HG02981 (cell line): ENCODE measurements at regions not wholly inside any gene's neighbourhood (a gene's known extent, or its start where the extent isn't known, plus 50 kb on each side); places are given as distances from the start of the nearest gene placed in this dataset.
A peak's percentile ranks its signal among the peaks of the same experiment; 100 is the strongest.
"Not testable (repeated sequence)": the region's sequence is repeated elsewhere in the genome, so short reads cannot be mapped to it uniquely, and the experiment has no call there.

Experiments
- ATAC-seq: cut with Tn5 transposase; IDR thresholded peaks from one replicate; pipeline ENCODE4 v1.9.1; 2021; ENCODE audit warnings: mild to moderate bottlenecking, moderate library complexity; ENCODE audit not compliant: unreplicated experiment

DNA sequence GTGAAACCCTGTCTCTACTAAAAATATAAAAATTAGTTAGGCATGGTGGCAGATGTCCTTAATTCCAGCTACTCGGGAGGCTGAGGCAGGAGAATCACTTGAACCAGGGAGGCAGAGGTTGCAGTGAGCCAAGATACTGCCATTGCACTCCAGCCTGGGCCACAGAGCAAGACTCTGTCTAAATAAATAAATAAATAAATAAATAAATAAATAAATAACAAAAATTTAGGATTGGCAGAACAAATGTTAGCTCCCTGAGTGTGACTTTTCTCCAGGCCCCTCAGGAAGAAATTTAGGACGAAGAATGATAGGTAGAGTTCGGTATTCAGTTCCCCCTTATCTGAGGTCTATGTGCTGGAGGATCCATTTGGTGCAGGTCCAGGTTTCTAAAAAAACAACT is 181.2 kb downstream of the CD47 start:
- not testable (repeated sequence) for ATAC-seq

DNA sequence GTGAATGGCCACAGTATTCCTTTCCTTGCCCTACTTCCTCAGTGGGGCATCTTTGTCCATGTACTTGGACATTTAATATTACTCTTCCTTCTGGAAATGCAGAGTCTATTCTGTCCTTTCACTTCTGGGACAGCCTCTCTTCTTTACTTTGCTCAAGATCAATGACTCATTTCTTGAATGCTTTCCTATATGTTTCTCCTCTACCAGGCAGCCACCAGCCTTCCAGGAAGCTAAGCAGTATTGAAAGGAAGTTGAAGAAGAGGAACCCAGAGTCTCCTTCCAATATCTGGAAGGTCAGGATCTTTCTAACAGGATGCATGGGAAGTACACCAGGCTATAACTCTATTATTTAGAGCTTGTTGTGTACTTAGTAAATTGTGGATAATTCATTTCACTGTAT is 182.8 kb downstream of the CD47 start:
- ATAC-seq = no peak

DNA sequence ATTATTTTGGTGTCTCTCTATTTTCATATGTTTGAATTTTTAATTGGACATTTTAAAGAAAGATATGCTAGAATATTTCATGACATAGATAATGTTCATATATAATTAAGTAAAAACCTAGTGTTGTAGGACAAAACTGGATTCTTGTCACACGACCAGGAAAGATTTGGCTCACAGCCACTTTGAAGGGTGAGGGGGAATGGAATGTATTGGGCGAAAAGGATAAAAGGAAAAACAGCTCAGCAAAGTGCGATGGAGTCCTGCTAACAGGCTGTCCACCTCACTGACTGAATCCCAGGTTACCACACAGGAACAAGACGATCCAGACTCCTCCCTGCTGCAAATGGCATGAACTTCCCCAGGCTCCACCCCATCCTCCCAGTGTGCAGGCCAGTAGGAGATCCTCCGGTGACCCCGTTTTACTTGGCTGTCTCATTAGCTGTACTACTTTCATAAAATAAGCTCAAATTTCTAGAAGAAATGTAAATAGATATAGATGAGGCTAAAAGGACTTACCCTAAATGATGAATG is 186.2 kb downstream of the CD47 start:
- ATAC-seq = no peak

DNA sequence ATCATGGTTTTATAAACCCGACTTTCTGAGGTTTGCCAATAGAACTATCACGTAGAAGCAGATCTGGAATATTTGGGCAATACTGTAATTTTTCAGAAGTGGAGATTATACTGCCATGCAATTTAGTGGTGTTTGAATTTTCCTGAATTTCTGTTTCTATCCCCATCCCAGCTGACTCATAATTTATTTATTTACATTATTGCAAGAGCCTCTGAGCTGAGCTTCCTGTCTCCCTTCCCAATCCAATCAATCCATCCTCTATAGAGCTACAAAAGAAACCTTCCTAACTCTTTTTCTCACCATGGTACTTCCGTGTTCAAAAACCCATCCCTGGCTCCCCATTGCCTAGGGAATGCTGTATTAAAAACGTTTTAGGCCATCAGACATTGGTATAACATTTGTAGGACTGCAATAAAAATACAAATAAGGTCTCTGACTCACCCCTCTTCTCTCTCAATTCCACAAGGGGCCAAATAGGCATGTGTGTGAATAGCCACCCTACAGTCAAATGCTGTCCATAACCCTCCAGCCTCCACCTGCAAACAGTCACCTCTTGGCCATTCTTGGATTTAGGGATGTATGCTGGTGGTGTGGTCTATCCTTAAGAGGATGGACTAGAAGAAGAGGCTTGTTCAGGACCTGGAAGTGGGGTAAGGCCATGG is 190.7 kb downstream of the CD47 start:
- ATAC-seq = no peak

DNA sequence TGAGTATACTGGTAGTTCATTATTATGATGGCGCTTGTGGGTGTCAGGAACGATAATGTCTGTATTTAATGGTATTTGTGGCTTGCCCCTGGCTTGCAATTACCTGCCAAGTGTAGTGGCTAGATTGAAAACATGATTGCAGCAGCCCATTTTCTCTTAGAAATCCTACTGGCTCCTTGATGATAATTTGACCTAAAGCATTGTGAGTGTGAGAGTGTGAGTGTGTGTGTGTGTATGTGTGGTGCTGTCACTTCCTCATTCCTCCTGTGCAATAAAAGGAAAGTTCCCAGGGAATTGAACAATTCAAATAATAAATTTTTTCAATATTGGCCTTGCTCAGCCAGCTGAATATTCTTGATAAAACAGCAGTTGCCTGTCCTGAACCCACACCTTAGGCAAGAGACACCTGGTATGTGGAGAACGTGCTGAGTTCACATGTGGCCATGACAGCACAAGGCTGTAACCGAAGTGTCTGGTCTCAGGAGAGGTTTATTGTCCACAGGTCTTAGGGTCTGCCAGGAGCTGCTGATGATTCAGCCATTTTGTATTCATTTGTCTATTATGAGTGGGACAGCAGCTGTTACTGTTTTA is 193.3 kb downstream of the CD47 start:
- no peak for ATAC-seq

DNA sequence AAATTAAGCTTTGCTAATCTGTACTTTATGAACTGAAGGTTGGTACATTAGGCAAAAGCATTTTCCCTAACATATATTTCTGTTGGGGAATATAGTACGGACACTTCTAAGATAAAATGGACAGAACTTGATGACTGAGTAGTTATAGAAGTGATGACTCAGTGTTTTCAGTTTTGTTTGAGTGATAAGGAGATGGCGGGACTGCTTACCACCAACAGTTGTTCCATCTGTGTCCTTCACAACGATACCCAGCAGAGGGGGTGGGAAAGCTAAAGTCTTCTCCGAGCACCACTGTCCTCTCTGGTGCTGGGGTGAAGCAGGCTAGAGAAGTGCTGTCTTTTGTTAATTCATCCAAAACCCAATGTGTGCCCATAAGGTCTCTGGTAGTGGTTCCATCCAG is 195.8 kb downstream of the CD47 start:
- ATAC-seq = no peak

DNA sequence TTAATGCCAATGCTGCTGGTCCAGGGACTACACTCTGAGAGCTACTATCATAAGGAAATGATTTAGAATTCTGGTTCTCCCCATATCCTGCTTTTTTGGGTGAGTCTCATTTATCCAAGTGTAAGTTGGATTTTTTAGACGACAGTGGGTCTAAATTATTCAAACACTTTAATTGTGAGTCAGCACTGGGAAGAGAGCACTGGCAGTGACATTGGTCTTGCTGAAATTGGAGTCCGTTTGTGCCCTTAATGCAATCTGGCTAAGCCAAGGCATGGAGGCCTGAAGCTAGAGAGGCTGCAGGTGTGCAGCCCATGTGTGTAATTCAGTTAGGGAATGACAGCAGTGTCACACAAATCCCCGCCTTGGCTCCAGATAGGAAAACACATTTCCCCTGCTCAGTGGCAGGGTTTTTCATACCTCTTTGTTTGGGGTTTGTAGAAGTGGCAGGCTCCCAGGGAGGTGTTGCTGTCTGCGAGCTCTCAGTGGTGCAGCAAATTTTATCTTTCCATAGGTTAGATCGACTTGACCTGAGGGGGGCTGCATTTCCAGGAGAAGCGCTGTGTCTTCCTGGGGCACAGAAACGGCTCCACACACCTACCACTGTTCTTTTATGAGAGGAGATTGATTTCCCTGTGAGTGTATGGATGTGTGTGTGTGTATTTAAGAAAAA is 197.7 kb downstream of the CD47 start:
- ATAC-seq = no peak

DNA sequence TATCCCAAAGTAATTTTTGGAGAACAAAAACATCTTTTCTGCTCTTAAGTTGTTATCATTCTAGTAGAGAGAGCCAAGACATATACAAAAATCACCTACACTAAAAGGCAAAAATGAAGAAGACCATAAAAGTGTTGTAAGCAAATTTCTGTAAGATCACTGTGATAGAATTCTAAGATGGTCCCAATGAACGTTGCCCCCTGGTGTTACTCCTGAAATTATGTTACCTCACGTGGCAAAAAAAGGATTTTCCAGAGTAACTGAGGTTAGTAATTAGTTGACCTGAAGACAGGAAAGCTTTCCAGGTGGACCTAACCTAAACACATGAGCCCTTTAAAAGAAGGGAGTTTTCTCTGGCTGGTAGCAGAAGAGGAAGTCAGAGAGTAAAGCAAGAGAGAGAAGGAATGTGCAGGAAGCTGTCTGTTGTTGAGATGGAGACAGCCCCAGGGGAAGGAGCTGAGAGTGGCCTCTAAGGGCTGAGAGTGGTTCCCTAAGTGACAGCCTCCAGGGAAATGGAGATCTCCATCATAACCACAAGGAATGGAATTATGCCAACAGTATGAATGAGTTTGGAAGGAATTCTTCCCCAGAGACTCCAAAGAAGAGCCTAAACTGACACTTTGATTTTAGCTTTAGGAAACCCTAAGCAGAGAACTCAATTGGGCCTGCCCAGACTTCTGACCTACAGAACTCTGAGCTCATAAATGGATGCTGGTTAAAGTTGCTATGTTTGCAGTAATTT is 205.9 kb downstream of the CD47 start:
- ATAC-seq = no peak

DNA sequence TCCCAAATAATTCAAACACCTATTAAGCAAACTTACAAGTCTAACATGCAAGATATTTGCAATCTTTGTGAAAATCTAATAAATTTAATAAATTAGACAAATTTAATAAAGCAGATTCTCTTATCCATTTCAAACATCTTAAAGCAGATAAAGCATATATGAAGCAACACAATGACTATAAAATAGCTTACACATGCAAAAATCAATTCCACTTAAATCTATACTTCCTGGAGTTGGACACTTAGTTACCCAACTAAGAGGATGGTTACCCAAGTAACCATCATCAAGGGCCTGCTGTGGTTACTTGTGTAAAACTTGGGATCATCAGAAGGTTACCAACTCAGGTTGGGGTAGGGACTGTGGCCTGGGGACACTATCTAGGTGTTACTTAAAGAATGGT is 206.8 kb downstream of the CD47 start:
- ATAC-seq = no peak

DNA sequence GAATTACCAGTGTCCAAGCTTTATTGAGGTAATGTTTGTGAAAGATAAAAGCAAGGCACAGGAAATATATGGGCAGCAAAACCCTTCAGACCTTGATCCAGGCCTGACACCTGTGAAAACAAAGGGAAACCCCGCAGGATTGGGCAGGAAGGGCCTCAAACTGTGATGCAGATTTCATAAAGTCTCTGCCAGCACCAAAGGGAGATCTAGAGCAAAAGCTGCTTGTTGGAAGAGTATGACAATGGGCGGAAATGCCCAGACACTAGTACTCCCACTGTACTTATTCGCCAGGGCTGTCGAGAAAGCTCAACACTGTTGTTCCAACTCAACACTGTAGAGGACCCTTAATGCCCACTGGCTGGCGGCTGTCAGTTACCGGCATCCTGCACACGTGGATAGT is 207.9 kb downstream of the CD47 start:
- no peak for ATAC-seq

DNA sequence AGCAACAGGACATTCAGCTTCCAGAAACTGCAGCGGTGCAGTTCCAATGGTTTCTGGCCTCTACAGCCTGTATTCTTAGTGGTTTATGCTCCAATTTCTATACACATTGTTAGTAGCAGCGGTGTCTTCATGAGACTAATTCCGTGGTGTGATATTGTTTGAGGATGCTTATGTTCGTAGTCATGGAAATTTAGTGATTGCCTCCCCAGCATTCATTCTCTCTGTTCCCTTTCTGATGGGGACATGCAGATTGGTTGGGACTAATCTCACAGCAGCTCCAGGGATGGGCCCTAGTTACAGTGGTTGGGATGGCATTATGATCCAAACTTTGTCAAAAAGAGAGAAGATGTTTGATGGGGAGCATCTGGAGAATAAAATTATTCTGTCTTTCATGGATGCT is 208.6 kb downstream of the CD47 start:
- ATAC-seq = no peak

DNA sequence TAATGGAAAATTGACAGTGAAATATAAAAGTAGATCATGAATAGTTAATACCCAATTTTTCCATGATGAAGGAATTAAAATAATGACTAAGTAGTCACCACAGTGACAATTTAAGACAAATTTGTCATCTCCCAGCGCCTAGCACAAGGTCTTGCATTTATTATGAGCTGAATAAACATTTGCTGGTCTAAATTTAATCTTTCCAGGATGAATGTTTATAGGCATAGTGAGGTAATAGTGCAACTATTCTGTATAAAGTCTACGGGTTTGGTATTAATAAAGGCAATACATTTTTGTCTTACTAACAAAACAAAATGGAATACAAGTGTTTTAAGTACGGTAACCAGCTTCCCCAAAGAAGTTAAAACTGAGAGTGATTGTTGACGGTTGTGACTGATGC is 209.3 kb downstream of the CD47 start:
- no peak for ATAC-seq

DNA sequence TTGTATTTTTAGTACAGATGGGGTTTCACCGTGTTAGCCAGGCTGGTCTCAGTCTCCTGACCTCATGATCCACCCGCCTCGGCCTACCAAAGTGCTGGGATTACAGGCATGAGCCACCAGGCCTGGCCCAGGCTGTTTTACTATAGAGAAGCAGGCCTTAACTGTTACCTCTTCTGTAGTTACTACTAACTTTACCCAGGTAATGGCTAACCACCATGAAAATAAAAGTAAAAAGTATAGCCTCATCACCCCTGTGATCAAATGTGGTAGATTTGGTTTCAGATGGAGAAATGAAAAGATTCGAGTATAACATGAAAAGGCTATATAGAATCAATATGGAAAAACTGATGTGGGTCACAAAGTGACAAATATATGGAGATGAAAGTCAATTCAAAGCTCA is 210.1 kb downstream of the CD47 start:
- no peak for ATAC-seq

DNA sequence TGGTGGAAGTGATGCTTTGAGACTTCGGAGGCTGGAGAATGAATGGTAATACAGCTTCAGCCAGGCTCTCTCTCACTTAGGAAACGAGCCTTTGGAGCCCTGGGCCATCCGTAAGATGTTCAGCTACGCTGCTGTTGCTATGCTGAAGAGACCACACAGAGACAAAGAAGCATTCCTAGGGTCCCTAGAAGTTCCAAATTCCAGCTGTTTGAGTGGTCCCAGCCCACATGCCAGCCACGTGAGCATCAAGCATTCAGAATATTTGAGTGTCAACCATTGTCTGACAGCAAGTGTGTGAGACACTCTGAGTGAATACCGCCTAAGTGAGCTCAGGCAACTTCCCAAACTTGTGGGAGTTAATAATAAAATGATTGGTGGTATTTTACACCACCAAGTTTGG is 212.9 kb downstream of the CD47 start:
- ATAC-seq = no peak

DNA sequence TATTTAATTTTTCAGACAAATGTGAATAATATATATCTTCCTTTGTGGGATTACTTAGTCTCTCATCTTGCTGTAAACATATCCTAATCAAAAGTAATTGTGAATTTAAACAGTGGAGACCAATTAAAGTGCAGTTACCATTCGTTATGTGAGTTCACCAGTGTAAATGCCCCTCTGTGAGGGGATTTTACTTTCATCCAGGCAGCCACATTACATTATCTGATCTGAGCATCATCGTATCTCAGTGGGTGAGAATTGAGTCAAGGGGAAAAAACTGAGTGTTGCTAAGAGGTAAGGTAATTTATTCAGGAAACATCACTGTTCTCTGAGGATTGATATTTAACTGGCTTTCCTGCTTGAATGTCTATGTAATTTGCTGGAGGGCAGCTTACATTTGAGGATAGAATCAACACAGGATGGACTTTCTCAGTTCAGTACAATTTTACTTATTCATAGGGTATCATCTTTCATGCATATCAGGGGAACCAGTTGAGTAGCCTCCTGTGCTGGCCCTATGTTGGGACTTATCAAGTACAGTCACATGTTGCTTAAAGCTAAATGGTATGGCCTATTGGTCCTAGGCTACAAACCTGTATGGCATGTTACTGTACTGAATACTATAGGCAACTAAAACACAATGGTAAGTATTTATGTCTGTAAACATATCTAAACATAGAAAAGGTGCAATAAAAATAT is 219.7 kb downstream of the CD47 start:
- ATAC-seq = peak; percentile 71

DNA sequence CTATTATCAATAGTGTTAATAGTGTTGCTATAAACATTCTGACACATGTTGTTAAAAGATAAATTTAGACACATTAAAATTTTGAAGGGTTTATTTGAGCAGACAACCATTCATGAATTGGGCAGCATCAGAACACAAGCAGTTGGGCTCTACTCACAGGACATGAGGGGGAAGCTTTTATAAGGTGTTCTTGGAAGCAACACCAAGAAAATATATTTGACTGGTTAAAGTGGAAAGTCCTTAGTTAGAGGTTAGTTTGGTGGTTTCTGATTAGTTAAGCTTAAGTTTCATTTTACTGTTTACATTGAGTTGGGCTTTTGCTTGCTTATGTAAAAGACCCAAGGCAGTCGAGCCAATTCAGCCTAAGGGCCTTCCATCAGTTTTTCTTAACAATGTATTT is 220.7 kb downstream of the CD47 start:
- ATAC-seq = no peak

DNA sequence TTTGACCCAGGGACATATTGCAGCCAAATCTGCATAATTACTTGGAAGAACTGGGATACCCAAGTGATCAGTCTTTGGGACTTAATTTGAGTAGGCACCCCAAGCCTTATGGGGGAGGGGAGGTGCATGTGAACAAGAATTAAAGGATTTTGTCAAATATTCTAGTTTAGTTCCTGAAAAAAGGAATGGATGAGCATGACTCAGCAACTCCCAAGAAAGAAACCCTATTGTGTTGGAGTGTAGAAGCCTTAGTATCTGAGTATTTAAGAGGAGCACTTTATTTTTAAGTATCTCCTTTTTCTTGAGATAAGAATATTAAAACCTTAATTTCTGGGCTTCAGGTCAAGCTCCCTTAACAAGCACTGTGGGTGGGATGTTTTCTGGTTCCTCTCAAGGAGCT is 222.4 kb downstream of the CD47 start:
- no peak for ATAC-seq

DNA sequence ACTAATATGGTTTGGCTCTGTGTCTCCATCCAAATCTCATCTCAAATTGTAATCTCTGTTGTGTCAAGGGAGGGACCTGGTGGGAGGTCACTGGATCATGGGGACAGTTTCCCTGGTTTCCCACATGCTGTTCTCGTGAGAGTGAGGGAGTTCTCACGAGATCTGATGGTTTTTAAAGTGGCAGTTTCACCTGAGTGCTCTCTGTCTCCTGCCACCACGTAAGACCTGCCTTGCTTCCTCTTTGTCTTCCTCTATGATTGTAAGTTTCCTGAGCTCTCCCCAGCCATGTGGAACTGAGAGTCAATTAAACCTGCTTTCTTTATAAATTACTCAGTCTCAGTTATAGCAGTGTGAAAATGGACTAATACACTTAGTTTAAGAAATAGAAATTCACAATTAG is 228.9 kb downstream of the CD47 start:
- peak; percentile 83 for ATAC-seq

DNA sequence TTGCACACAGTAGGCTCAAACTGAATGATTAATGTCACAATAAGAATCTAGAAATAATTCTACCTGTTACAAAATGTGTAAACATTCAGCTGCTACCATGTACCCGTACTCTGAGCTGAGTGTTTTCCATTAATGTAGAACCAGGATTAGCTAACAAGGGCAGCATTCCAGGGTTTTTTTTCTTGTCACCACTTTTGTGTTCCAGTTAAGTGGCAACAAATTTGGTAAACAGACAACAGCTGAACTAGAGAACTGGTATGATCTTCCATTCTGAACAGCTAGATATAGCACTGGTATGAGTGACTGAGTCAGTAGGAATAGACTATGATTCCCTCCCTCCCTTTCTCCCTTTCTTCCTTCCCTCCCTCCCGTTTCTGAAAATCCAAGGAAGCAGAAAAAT is 229.4 kb downstream of the CD47 start:
- ATAC-seq = no peak
